GM23338 (cell line): ENCODE measurements at regions not wholly inside any gene's neighbourhood (a gene's known extent, or its start where the extent isn't known, plus 50 kb on each side); places are given as distances from the start of the nearest gene placed in this dataset.

Experiments
- CREB1 ChIP-seq: fragments of 250-450 bp; sonication (Bioruptor Pico); IDR thresholded peaks from 2 replicates; pipeline ENCODE4 v1.5.0; 2020; ENCODE audit warnings: low read depth, mild to moderate bottlenecking, moderate library complexity
- ETS1 ChIP-seq: IDR thresholded peaks from 2 replicates; pipeline ENCODE4 v1.6.1; 2016; ENCODE audit warnings: antibody characterized with exemption
- EZH2phosphoT487 ChIP-seq: fragments of 200-600 bp; sonication (generic); IDR thresholded peaks from one replicate; pipeline ENCODE4 v1.8.1; 2018; ENCODE audit warnings: antibody characterized with exemption; ENCODE audit not compliant: unreplicated experiment
- POLR2AphosphoS5 ChIP-seq: IDR thresholded peaks from 2 replicates; pipeline ENCODE4 v1.6.1; 2016; ENCODE audit warnings: antibody characterized with exemption, low read depth
- TF ChIP-seq, protein P1 (sequence below), 2 experiments: fragments of 200-600 bp in 1 of 2; sonication (generic) in 1 of 2; conservative IDR thresholded peaks; 2 replicates each; pipeline versions ENCODE4 v1.5.1 to v1.6.1; 2016 to 2017; ENCODE audit warnings: antibody characterized with exemption in 2 of 2, low read depth in 2 of 2, mild to moderate bottlenecking in 2 of 2, moderate library complexity in 1 of 2

GRCh38 chr3:178246004-178246403, 290.2 kb upstream of the KCNMB2 start:
- TF ChIP-seq CREB1 (no peak), EZH2phosphoT487 (no peak), POLR2AphosphoS5 (no peak), ETS1 (no peak)
- TF ChIP-seq, protein P1, sequence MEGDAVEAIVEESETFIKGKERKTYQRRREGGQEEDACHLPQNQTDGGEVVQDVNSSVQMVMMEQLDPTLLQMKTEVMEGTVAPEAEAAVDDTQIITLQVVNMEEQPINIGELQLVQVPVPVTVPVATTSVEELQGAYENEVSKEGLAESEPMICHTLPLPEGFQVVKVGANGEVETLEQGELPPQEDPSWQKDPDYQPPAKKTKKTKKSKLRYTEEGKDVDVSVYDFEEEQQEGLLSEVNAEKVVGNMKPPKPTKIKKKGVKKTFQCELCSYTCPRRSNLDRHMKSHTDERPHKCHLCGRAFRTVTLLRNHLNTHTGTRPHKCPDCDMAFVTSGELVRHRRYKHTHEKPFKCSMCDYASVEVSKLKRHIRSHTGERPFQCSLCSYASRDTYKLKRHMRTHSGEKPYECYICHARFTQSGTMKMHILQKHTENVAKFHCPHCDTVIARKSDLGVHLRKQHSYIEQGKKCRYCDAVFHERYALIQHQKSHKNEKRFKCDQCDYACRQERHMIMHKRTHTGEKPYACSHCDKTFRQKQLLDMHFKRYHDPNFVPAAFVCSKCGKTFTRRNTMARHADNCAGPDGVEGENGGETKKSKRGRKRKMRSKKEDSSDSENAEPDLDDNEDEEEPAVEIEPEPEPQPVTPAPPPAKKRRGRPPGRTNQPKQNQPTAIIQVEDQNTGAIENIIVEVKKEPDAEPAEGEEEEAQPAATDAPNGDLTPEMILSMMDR (conservative IDR thresholded peaks at IDR 0.05; ENCODE audit: low read depth in 2 of 2) = no peak
